ENCODE measurements at regions not wholly inside any gene's neighbourhood (a gene's known extent, or its start where the extent isn't known, plus 50 kb on each side); places are given as distances from the start of the nearest gene placed in this dataset.
"Not testable (repeated sequence)": the region's sequence is repeated elsewhere in the genome, so short reads cannot be mapped to it uniquely, and the experiment has no call there.

DNA sequence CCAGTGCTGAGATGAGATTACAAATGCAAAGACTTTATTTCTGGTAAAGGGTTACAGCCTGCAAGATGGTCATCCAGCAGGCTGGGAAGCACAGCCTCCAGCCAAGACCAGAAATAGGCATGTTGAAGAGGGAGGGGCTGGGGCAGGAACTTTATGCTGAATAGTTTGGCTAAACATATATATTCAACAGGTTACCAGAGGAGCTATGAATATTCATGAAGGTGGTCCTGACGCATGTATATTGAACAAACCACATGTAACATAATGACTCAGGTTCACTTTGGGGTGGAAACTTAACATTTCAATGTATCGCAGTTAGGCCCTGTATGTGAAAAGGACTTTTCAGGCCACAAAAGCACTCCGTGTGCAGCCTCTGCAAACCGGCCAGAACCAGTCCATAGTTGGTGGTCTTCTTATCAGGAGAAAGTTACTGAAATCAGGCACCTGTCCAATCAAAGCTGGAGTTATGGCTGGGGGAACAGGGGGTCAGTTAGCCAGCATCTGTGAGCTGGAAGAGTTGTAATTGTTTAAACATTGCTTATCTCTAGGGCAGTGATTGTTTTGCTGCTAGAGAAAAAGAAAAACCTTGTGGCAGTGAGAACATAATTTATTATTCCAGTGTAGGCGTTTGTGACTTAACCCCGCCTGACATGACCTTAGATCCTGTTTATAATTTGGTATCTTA is 372.9 kb upstream of the AUTS2 start:
- in situ Hi-C loops (cut with HindIII; ENCODE audit: low sequenced_read_pairs): no loop called here

DNA sequence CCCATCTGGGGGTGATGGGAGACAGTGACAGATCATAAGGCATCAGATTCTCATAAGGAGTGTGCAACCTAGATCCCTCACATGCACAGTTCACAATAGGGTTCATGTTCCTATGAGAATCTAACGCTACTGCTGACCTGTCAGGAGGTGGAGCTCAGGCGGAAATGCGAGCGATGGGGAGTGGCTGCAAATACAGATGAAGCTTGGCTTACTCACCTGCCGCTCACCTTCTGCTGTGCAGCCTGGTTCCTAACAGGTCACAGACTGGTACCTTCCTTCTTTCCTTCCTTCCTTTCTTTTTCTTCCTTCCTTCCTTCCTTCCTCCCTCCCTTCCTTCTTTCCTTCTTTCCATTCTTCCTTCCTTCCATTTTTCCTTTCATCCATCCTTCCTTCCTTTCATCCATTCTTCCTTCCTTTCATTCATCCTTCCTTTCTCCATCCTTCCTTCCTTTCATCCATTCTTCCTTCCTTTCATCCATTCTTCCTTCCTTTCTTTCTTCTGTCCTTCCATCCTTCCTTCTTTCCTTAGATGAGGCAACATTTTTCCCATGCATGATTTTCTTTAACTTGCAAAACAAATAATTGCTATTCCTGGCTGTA is 370.0 kb upstream of the AUTS2 start:
- in situ Hi-C loops (cut with HindIII; ENCODE audit: low sequenced_read_pairs): no loop called here

DNA sequence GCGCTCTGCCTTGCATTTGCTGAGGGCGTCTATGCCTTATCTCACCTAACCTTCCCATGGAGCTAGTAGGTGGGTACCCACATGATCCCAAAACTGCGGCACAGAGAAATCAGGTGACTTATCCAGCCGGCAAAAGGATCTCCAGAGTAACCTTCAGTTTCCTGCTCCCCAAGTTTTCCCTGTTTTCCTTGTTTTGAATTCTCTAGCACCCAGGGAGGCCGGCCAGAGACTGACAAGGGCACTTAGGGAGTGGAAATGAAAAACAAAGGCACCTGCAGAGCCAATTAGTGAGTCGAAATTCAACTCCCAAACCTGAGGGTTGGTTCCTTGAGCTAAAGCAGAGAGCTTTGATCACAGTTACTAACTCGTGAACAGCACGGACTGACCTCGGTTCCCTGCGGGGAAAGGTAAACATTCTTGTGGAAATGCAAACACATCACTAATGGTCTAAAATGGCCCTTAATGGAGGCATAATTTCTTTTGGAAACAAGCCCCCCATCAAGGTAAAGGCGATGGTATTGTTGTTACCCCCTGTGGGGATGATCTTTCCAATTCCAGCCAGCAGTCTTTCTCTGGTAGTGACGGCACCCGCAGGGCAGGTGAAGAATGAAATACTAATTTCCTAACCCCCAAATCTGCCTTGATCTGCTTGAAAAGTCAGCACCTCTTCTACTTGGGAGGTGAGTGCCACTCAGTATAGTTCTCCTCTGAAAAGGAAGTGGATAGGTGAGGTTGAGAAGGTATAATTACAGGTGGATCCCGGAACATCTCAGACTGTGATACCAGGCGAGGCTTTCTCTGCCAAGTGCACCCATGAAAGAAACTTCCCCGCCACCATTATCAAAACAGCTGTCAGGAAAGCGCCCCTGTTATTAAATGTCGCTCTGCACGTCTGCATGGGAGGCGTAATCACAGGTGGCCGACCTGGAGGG is 365.6 kb upstream of the AUTS2 start:
- in situ Hi-C loops (cut with HindIII; ENCODE audit: low sequenced_read_pairs): no loop called here

DNA sequence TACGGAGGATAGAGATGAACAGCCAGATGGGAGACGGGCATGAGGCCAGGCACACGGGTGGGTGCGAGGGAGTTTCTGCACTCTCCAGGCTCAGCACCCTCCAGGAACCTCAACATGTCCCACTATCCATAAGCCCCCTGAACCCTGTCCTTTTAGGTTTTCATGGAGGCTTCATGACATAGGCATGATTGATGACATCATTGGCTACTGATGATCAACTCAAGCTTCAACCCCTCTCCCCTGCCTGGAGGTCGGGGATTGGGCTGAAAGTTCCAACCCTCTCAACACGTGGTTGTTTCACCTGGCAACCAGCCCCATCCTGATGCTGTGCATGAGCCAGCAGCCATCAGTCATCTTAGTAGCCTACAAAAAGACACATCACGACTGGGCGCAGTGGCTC is 360.7 kb upstream of the AUTS2 start:
- in situ Hi-C loops (cut with HindIII; ENCODE audit: low sequenced_read_pairs): no loop called here

DNA sequence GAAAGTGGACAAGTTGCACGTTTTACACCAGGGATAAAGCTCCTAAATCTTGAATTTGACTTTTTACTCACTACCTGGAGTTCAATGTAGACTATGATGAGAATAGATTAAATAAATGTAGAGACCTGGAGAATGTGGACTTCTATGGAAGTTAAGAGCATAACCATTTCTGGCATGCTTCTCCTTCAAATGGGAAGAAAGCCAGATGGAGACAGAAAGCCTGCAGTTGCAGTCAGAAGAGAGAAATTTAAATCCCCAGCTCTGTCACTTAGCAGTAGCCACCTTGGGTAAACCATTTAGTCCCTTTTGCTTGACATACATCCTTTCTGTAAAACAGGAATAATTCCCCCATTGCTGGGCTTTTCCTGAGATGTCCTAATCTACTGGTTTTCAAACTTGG is 355.3 kb upstream of the AUTS2 start:
- in situ Hi-C loops (cut with HindIII; ENCODE audit: low sequenced_read_pairs): no loop called here

DNA sequence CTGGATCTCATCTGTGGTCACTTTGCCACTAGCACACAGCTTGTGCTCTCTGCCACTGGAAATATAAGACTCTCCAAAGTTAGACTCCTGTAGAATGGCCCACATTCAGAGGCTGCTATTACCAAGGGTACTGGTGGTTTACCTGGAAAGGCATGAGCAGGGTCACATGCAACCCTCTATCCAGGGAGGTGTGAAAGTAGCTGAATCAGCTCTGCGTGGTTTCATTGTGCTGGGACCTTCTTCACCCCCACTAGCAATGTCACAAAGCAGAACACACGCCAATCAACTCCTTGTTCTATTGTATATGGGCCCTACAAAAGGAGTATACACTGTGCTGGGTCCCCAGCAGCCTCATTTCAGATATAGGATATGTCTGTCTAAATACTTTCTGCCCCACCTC is 353.6 kb upstream of the AUTS2 start:
- in situ Hi-C loops (cut with HindIII; ENCODE audit: low sequenced_read_pairs): no loop called here

DNA sequence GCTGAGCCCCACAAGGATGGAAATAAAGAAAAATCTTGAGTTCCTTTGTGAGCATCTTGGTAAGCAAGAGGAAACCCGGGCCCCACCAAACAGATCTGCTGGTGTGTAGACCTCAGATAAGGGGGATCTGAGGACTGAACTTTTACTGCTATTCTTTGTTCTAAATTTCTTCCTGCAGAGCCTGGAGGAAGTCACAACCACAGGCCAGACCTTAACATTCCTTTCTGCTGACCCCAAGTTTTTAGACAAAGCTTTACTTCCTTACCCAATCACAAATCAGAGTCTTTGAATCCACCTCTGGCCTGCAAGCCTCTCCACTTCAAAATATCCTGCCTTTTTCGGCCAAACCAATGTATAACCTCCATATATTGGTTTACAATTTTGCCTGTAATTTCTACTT is 352.6 kb upstream of the AUTS2 start:
- in situ Hi-C loops (cut with HindIII; ENCODE audit: low sequenced_read_pairs): no loop called here

DNA sequence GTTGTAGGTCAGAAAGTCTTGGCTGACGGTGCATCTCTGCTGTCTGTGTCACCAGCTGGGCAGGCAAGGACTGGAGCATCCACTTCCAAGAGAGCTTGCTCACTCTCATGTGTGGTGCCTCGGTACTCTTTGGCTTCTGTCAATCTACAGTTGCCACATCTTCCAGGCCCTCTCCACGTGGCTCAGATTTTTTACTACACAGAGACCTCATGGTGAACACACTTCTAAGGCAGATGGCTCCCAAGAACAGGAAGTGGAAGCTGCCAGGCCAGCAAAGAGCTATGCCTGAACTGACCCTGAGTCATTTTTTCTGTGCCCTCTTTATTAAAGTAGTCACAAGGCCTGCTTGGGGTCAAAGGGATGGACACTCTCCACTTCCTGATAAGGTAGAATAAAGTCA is 351.5 kb upstream of the AUTS2 start:
- in situ Hi-C loops (cut with HindIII; ENCODE audit: low sequenced_read_pairs): no loop called here

DNA sequence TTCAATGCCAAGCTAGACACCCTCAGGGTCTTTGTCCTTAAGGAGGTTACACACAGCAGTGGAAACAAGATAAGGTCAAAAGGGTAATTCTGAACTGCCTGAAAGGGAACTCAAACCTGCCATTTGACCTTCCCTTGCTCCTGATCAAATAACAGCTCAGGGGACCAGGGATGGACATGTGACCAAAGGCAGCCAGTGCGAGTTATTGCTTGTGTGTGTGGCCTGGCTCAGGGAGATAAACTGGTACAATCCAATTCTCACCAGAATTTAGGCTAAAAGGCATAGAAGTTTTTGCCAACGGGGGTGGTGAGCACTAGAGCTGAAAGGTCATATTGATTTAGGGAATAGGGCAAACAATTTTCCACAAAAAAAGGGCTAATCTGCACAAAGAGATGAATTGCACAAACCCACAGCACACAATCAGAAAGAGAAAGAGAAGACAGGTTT is 349.9 kb upstream of the AUTS2 start:
- in situ Hi-C loops (cut with HindIII; ENCODE audit: low sequenced_read_pairs): not testable (repeated sequence)

DNA sequence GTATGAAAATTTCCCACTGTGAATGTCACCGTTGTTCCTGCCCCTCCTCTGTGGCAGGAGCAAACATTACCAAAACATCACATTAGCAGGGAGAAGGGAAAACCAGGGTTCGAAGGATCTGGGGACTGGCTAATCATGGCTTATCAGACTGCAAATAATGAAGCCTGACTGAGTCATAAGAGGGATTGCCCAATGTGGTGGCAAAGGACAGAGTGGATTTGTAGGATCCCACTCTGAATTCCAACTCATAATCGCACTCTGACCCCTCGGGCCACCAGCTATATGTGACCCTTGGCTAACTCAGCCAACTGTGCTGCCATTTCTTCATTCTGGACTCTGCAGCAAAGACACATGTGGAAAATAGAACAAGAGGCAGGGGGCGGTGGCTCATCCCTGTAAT is 347.3 kb upstream of the AUTS2 start:
- in situ Hi-C loops (cut with HindIII; ENCODE audit: low sequenced_read_pairs): no loop called here

DNA sequence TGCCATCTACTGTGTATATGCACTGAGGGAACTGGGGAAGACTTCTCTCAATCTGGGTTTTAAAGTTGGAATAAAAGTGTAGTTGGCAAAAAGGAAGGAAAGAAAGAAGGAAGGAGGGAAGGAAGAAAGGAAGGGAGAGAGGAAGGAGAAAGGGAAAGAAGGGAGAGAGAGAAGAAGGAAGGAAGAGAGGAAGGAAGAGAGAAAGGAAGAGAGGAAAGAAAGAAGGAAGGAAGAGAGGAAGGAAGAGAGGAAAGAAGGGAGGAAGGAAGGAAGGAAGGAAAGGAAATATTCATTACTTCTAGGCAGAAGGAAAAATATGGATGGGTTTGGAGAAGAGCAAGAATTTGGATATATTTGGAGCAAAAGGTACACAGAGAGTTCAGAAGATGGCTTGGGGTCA is 343.6 kb upstream of the AUTS2 start:
- in situ Hi-C loops (cut with HindIII; ENCODE audit: low sequenced_read_pairs): no loop called here

DNA sequence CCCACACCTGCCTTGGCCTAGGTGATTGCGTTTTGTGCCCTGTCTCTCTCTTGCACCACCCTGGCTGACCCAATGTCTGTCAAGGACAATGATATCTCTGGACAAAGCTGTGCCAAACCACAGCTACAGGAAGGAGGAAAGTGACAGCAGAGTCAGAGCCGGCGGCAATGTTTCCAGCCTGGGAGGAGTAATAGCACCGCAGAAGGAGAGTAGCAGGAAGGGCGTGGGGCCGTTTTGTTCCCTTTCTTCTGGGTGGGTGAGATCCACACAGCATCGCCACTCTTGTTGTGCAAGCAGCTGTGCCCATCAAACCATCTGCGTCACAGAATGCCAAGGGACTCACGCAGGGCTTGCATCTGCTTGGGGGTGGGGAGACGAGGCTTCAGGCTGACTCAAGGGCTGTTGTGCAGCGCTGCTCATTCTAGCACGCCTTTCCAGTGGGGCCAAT is 341.6 kb upstream of the AUTS2 start:
- in situ Hi-C loops (cut with HindIII; ENCODE audit: low sequenced_read_pairs): no loop called here

DNA sequence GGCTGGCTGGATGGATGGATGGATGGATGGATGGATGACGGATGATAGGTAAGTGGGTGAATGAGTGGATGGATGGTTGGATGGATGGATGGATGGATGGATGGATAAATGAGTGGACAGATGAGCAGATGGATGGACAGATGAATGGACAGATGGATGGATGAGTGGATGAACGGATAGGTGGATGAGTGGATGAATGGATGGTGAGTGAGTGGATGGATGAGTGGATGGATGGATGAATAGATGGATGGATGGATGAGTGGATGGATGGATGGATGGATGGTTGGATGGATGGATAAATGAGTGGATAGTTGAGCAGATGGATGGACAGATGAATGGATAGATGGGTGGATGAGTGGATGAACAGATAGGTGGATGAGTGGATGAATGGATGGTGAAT is 340.7 kb upstream of the AUTS2 start:
- in situ Hi-C loops (cut with HindIII; ENCODE audit: low sequenced_read_pairs): no loop called here

DNA sequence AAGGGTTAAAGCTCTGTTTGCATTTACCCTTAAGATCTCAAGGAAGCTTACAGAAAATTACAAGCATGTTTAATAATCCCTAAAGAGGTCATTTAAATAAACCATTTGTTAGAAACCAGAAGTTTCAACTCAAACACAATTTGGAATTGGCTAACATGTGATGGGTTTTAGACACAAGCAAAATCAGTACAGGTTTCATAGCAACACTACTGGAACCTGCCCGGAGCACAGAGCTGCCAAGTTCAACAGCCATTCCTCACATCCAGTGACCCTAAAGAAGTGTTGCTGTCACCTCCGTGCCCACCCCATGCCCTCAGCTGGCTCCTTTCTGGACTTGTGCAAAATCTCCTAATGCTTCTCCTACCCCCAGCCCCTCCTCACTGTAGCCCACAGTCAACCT is 338.8 kb upstream of the AUTS2 start:
- in situ Hi-C loops (cut with HindIII; ENCODE audit: low sequenced_read_pairs): no loop called here

DNA sequence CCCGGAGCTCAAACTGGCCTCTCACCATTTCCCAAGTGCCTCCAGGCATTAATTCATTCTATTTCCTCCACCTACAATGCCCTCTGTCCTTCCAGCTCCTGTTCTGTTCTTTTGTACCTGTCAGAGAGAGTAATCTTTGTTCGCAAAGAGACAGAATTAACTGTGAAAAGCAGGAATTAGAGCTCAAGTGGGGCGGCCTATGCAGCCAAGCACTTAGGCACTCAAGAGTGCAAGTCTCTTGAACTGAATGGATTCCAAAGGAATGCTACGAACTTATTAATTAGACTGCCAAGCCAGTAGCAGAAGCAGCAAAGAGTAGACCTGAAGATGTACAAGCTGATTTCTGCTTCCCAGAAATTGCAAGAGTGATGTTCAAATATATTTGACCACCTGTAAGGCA is 338.3 kb upstream of the AUTS2 start:
- in situ Hi-C loops (cut with HindIII; ENCODE audit: low sequenced_read_pairs): no loop called here

DNA sequence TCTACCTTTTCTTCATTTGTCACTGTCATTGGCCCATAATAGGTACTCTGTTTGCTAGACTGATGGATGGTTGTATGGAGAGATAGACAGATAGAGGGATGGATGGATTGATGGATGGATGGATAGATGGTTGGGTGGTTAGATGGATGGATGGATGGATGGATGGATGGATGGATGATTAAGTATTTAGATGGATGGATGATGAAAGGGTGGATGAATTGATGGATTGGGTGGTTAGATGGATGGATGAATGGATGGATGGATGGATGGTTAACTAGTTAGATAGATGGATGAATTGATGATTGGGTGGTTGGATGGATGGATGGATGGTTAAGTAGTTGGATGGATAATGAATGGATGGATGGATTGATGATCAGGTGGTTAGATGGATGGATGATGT is 334.7 kb upstream of the AUTS2 start:
- in situ Hi-C loops (cut with HindIII; ENCODE audit: low sequenced_read_pairs): no loop called here

DNA sequence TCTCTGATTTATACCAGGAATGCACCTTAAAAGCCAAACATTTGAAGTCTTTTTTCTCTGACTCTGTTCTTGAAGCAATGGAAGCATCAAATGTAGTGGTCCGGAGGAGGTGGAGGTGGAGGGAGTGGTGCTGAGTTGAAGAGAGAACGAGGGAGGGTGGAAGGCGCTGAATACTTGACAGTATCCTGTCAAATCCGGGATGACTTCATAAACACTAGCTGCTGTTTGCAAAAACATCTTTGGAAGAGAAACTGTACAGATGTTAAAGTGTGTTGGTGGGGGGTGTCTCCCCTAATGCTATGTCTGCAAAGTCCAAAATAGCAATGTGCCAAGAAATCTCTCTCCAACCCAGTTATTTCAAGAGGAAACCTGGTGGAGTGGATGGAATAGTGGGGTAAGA is 328.5 kb upstream of the AUTS2 start:
- in situ Hi-C loops (cut with HindIII; ENCODE audit: low sequenced_read_pairs): no loop called here

DNA sequence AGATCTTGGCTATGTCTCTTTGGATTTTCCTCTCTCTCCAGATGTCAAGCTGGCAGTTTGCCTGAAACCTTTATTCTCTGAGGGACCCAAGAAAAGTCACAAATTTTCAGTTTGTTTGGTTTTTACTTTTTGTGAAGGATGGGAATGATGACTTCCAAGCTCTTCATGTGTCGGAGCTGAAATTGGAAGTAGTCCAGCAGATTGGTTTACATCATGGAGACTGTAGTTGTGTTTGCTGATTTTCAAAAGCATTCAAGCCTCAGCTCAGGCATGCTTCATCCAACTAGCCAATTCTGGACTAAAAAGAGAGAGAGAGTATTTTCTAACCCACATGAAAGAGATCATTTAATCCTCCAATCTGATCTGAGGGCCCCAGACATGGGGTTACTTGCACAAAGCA is 326.2 kb upstream of the AUTS2 start:
- in situ Hi-C loops (cut with HindIII; ENCODE audit: low sequenced_read_pairs): no loop called here

DNA sequence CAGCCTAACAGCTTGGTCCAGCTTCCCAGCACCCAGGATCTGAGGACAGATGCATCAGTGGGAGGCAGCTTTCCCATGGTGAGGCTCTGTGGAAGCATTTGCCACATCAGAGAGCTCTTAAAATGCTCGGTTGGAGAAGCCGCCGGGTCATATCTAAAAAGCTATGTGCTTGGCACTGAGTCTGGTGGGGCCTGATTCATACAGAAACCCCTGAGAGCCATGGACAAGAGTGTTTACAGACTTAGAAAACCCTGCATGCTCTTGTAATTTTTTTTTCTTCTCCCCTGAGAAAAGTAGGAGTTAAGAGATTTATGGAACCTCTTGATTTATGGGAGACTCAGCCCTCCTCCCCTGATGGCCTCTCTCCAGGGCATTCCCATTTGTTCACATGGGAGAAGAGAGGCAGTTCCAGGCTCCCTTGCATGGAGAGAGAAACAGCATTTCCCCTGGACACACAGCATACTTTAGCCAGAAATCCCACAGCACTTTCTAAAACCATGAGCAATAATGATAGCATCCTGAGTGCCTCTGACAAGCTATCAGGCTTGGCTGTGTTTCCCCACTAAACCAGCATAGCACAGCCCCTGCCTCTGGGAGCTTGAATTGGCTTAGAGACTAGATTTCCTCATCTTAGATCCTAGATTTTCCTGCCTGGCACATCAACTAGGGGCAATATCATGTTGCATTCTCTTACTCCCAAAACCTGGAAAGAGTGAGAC is 322.1 kb upstream of the AUTS2 start:
- in situ Hi-C loops (cut with HindIII; ENCODE audit: low sequenced_read_pairs): no loop called here

DNA sequence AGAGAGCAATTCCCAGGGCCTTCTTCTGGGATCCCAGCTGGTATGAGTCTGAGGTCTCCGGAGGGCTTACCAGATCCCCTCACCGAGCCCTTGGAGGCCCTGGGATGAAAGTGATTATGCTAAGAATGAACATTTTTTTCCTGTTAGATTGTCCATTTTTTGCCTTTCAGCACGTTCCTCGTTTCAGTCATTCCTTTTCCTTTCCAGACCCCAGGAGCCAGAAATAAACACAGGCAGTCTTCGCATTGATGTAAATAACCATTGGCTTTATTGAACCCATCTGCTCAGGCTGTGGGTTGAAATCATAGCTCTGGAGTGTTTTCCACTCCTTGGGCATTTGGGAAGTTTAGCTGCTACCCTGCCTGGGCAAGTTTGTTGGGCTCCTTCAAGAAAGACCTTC is 320.9 kb upstream of the AUTS2 start:
- in situ Hi-C loops (cut with HindIII; ENCODE audit: low sequenced_read_pairs): no loop called here

DNA sequence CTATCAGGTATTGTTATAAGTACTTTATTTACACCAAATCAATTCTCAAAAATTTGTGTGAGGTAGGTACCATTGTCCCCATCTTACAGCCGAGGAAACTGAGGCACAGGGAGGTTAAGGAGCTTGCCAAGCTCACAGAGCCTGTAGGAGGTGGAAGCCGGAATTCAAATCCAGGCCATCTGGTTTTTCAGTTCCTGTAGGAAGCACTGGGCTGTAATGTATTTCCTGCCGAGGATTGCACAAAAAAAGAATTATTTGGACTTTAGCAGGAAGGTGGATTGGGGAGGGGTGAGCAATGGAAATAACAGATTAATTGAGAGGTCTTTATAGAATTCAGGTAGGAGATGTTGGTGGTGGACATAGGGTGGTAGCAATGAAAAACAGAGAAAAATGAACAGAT is 315.3 kb upstream of the AUTS2 start:
- in situ Hi-C loops (cut with HindIII; ENCODE audit: low sequenced_read_pairs): no loop called here

Measured in DLD1 (cell line).